RWPE1 (cell line): ENCODE measurements at regions not wholly inside any gene's neighbourhood (a gene's known extent, or its start where the extent isn't known, plus 50 kb on each side); places are given as distances from the start of the nearest gene placed in this dataset.

Source experiments
- CTCF ChIA-PET: fragments of 350-600 bp; sonication (Branson Sonifier 250); formaldehyde crosslinking; extraction: SDS; loops from one replicate; lab custom pipeline; 2021; lab: Yijun Ruan, JAX
- POLR2A ChIA-PET: fragments of 400-600 bp; formaldehyde crosslinking; extraction: SDS; loops from one replicate; lab custom pipeline; 2020; ENCODE audit warnings: antibody characterized with exemption; ENCODE audit not compliant: low non-redundant PET; lab: Yijun Ruan, JAX
- DNase-seq: peaks from one replicate; pipeline ENCODE4 v3.0.0; 2012; ENCODE audit warnings: low spot score
- H3K27ac ChIP-seq: fragments of 450-650 bp; 2 replicates; pipeline ENCODE4 v1.5.1; 2017
- TF ChIP-seq, protein P1 (sequence below): fragments of 450-650 bp; conservative IDR thresholded peaks from 2 replicates; pipeline ENCODE4 v1.5.1; 2017; ENCODE audit warnings: low read depth, mild to moderate bottlenecking

GRCh38 chr4:159837071-159837470 is 734.2 kb downstream of the RAPGEF2 start:
- ChIA-PET CTCF (no interaction called here), POLR2A (no interaction called here)
- TF ChIP-seq, protein P1, sequence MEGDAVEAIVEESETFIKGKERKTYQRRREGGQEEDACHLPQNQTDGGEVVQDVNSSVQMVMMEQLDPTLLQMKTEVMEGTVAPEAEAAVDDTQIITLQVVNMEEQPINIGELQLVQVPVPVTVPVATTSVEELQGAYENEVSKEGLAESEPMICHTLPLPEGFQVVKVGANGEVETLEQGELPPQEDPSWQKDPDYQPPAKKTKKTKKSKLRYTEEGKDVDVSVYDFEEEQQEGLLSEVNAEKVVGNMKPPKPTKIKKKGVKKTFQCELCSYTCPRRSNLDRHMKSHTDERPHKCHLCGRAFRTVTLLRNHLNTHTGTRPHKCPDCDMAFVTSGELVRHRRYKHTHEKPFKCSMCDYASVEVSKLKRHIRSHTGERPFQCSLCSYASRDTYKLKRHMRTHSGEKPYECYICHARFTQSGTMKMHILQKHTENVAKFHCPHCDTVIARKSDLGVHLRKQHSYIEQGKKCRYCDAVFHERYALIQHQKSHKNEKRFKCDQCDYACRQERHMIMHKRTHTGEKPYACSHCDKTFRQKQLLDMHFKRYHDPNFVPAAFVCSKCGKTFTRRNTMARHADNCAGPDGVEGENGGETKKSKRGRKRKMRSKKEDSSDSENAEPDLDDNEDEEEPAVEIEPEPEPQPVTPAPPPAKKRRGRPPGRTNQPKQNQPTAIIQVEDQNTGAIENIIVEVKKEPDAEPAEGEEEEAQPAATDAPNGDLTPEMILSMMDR: no peak
- H3K27ac ChIP-seq: no peak overlapping the region
- DNase-seq: no peak

DNA sequence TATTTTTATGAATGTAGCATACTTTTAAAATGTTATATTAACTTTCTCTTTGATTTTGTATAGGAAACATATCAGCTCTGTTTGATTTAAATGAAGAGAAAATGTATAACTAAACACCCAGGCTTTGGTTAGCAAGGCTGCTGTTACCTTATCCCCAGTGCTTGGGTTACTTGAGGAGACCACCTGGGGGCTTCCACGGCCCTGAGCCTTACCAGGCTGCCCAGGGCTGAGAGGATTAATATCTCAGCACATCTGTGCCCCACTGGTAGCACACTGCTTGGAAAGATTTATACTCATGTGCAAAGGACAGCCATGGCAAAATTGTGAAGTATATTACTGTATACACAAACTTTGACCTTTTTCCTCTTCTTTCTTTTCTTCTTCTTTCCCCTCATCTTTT is 752.9 kb downstream of the RAPGEF2 start:
- TF ChIP-seq, protein P1: no peak
- DNase-seq: no peak
- no peak overlapping the region for H3K27ac ChIP-seq
- POLR2A ChIA-PET: no interaction called here
- CTCF ChIA-PET: no interaction called here

GRCh38 chr4:159856451-159856850 is 753.6 kb downstream of the RAPGEF2 start:
- DNase-seq: no peak
- ChIA-PET CTCF (no interaction called here), POLR2A (no interaction called here)
- TF ChIP-seq, protein P1: no peak
- no peak overlapping the region for H3K27ac ChIP-seq

- TF ChIP-seq, protein P1: no peak
- DNase-seq: no peak
- POLR2A ChIA-PET: no interaction called here
- CTCF ChIA-PET: no interaction called here
- H3K27ac ChIP-seq: no peak overlapping the region
Measured at GRCh38 chr4:159859656-159860148, 756.8 kb downstream of the RAPGEF2 start.

DNA sequence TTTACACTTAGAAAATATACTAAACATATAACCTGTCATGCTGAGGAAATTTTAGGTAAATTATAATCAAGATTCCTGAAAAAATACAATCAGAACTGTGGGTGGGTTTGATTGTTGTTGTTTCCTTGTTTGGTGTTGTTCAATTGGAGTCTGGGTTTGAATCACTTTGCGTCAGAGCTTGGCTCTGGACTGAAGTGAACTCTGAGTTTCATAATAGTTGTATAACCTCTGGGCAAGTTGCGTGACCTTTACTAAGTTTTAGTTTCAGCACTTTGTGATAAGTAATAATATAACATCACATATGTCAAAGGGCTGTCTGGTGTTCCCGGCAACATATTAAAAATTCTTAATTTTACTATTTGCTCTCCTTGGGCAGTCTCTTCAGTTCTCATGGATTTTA is 758.1 kb downstream of the RAPGEF2 start:
- ChIA-PET POLR2A (no interaction called here), CTCF (no interaction called here)
- H3K27ac ChIP-seq: no peak overlapping the region
- TF ChIP-seq, protein P1: no peak
- no peak for DNase-seq

- ChIA-PET CTCF (no interaction called here), POLR2A (no interaction called here)
- TF ChIP-seq, protein P1: no peak
- DNase-seq: no peak
- no peak overlapping the region for H3K27ac ChIP-seq
Measured at GRCh38 chr4:159864337-159864736, 761.5 kb downstream of the RAPGEF2 start.
